GM19455 (cell line): ENCODE measurements at regions not wholly inside any gene's neighbourhood (a gene's known extent, or its start where the extent isn't known, plus 50 kb on each side); places are given as distances from the start of the nearest gene placed in this dataset.

Experiments used
- ATAC-seq: cut with Tn5 transposase; IDR thresholded peaks from one replicate; pipeline ENCODE4 v1.9.1; 2021; ENCODE audit not compliant: unreplicated experiment

- no peak for ATAC-seq
Measured at GRCh38 chr4:176441594-176441993, 121.8 kb downstream of the SPCS3 start.

GRCh38 chr4:176443117-176443516 is 123.4 kb downstream of the SPCS3 start:
- ATAC-seq, result no peak

- no peak for ATAC-seq
Measured at GRCh38 chr4:176443646-176444409, 124.1 kb downstream of the SPCS3 start.

DNA sequence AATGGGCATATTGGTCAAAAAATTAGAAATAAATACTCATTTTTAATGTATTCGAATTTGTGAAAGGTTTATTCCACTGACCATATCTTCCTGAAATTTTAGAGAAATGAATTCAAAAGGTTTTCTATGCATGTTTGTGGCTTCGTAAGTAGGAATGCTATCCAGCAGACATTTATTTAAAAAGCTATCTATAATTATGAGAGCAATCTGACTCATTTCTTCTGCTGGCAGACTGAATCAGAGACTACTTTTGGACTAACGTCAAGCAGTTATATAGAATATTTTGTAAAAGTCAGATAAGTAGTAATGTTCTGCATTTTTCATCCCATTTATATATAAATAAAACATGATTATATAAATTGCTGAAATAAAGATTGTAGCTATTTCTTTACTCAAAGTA is 125.0 kb downstream of the SPCS3 start:
- no peak for ATAC-seq

GRCh38 chr4:176448761-176449160 is 129.0 kb downstream of the SPCS3 start:
- ATAC-seq, result no peak

- no peak for ATAC-seq
Measured at GRCh38 chr4:176451443-176451842, 131.7 kb downstream of the SPCS3 start.

- no peak for ATAC-seq
Measured at GRCh38 chr4:176453079-176453478, 133.3 kb downstream of the SPCS3 start.

DNA sequence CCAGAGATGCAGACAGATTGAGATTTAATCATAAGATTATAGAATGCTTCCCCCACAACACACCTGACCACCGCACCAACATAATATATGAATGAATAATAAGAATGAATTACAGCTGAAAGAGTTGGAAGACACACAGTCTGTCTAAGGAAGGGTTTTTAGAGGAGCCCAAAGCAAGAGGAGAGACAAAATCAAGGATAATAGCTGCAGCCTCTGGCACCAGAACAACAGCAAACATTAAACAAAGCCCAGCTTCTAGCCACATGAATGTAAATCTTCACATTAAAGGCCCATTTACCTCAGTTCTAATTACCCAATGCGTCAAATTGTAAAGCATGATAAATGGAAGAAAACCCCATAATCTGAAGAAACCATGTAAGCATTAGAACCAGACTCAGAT is 133.9 kb downstream of the SPCS3 start:
- ATAC-seq, result no peak

DNA sequence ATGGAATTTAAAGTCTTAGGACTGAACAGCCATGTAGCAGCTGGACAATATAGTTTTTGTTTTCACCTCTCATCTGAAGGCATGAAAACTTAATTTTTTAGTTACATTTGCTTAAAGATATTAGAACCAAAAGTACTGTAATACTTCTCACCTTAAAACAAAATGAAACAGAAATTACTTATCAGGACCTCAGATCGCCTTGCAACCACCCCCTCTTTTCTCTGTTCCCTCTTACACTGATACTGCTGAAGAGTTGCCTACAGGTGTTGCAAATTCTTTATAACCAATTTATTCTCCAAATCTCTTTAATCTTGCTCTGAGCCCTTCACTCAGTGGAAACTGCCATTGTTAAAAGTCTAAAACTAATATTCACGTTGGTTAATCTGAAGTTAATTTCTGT is 145.0 kb downstream of the SPCS3 start:
- ATAC-seq, result peak; percentile 99

DNA sequence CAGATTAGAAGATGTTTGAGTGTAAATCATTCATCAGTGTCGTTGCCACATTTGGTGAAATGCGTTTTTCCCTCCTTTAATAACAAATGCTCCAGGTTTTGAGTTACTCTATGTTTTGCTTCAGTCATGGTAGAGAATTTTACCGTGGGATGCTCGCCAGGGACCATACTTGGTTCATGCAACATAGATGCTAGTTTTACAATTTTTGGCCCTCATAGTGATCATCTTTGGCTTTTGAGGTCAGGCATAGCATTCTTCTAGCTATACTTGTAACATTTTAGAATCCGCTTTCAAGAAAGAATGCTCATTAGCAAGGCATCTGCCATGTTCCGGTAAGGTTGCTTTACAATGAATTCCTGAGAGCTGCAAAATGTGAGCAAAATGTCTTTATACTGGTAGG is 147.2 kb downstream of the SPCS3 start:
- ATAC-seq, result no peak

- ATAC-seq, result no peak
Measured at GRCh38 chr4:176469546-176469945, 149.8 kb downstream of the SPCS3 start.

GRCh38 chr4:176470671-176471070 is 150.9 kb downstream of the SPCS3 start:
- no peak for ATAC-seq

- no peak for ATAC-seq
Measured at GRCh38 chr4:176475067-176475466, 155.3 kb downstream of the SPCS3 start.

- no peak for ATAC-seq
Measured at GRCh38 chr4:176478076-176478475, 158.3 kb downstream of the SPCS3 start.

DNA sequence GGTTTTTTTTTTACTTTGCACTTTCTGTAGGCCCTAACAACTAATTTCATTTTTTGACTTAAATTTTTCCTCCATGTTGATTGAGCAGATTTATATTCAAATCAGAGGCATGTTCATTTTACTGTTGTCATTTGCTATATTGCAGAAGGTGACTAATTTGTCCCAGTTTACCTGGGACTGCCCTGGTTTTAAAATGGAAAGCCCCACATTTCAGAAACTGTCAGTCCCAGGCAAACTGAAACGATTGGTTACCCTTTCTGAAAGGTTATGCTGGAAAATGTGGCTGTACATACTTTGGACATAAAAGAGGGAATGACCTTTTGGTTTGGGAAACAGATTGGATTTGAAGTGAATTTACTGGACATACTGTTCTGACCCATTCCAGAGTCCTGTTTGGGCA is 160.0 kb downstream of the SPCS3 start:
- ATAC-seq, result no peak

DNA sequence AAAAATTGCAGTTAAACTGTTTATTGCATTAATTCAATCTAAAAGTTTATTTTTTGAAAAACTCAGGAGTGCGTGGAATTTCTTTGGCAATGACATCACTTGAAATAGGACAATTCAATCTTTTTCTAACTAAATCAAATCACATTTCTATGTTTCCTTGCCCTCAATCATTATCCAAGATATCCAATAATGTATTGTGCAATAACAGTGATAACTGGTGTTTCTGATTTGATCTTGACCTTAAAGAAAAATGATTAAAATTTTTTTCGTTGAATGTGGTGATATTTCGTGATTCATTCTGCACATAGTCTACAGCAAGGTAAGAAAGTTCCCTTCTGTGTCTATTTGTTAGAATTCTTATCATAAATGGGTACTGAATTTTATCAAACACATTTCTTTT is 163.2 kb downstream of the SPCS3 start:
- ATAC-seq, result no peak

DNA sequence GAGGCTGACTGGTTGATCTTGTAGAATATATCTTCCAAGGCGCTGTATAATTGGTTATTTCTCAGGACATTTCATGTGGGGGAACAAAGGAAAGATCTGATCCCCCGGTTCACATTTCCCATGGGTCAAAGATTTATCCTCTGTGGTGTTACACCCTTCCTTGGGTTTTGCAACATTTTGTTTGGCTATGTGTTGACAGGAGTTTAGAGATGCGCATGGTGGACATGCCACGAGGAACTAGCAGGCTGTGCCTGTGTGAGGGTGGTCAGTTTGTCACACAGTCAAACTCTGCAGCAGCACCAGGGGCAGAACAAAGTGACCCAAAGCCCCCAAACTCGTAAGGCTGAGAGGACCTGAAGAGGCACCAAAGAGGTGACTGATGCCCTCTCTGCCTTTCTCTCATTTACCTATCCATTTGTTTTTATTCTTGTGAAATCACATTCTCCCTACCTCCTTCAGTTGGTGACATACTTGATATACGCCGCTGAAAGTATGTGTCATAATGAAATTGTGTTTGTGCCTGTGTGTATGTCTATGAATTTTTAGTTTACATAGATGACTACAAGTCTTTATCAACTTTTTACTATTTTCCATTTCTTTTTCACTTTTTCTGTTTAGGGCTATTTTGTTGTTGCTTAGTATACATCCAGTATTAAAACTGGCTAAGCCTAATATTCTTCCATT is 164.7 kb downstream of the SPCS3 start:
- ATAC-seq, result no peak

DNA sequence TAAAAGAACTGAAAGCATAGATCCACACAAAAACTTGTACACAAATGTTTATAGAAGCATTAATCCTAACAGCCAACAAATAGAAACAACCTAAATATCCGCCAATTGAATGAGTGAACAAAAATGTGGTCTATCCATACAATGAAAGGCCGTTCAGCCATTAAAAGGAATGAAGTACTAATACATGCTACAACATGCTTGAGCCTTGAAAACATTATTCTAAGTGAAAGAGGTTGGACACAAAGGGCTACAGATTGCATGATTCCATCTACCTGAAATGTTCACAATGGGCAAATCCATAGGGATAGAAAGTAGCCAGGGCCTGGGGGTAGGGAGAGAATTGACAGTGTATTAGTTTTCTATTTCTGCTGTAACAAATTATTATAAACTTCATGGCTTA is 169.2 kb downstream of the SPCS3 start:
- ATAC-seq, result no peak

DNA sequence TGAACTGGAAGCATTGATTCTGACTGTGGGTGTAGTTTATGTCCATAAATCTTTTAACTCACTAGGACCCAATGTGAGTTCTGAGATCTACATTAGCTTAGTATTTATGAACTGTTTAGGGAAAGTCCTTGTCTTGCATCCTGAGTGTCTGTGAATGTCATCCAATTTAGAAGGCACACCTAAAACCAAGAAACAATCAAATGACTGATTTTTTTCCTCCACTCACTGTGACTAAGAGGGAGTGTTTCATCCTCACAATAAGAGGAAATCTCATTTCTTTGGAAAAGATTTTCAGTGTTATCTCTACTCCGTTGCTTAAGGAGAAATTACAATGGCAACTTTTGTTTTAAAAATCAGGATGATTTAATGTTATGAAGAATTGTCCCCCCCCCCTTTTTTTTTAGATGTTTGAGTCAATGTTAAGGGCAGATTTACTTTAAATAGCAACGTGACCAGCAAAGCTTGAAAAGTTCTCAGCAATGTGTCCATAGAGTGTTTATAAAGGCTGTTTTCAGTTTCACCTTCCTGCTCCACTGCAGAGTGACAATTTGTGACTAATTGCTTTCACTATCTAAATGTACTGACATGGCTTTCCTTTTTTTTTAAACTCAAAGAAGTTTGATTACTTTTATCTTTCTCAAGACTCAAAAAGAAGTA is 173.0 kb downstream of the SPCS3 start:
- ATAC-seq, result peak; percentile 100

GRCh38 chr4:176498617-176499256 is 179.0 kb downstream of the SPCS3 start:
- no peak for ATAC-seq

- ATAC-seq, result no peak
Measured at GRCh38 chr4:176499518-176499917, 179.8 kb downstream of the SPCS3 start.

DNA sequence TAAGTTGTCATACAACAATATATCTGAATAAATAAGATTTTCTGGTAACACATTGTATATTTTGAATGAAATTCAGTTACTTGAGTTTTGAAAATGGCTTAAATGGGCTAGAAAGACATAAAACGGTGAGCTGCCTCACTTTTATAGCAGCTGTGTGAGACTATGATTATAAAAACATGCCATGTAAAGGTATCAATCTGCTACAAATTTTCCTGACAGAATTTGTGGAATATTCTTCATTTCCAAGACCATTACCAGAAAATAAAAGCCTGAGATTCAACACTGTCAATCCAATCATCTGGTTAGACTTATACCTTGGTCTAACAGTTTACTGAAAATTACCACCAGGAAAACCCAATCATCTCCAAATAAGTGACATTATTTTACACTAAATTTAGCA is 181.1 kb downstream of the SPCS3 start:
- no peak for ATAC-seq
